ENCODE measurements at regions not wholly inside any gene's neighbourhood (a gene's known extent, or its start where the extent isn't known, plus 50 kb on each side); places are given as distances from the start of the nearest gene placed in this dataset.

DNA sequence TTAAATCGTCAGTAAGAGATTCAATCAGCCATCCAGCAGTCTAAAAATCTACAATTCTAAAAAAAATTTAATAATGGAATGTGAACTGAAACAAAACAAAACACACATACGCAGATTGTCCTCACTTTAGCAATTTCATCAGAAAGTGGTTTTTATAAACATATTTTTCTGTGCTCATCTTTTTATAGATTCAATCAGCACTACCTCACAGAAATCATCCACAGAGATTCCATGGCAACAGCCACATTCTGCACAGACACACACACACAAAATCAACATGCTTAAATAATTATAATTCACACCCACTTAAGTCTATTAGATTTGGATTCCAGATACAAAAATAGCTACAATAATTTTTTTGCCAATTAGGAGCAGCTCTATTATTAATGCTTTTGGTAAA lies 149.0 kb upstream of the KCNIP4 start:
- 69 to 70% methylated on average over 2 of the region's 2 CpGs for WGBS, 2 donors
- H3K4me1 ChIP-seq (ENCODE audit: control insufficient read depth in 2 of 2, insufficient read depth in 2 of 2, low read length in 1 of 2), result no peaks in the 10 kb centered on the region
- H3K27me3 ChIP-seq (ENCODE audit: control insufficient read depth in 1 of 2, insufficient read depth in 2 of 2, low read length in 2 of 2), result no peaks in the 10 kb centered on the region
- no peak overlapping the region for H3K27ac ChIP-seq (ENCODE audit: low read depth in 2 of 2, low read length in 1 of 2)
- H3K36me3 ChIP-seq (ENCODE audit: control insufficient read depth in 2 of 2, insufficient read depth in 2 of 2, low read length in 1 of 2), result no peaks in the 10 kb centered on the region
- H3K4me3 ChIP-seq (ENCODE audit: low read depth in 1 of 2, low read length in 2 of 2), result no peak overlapping the region
- H3K9me3 ChIP-seq (ENCODE audit: control insufficient read depth in 2 of 2, insufficient read depth in 1 of 2, low read depth in 1 of 2, low read length in 1 of 2), result no peaks in the 10 kb centered on the region

DNA sequence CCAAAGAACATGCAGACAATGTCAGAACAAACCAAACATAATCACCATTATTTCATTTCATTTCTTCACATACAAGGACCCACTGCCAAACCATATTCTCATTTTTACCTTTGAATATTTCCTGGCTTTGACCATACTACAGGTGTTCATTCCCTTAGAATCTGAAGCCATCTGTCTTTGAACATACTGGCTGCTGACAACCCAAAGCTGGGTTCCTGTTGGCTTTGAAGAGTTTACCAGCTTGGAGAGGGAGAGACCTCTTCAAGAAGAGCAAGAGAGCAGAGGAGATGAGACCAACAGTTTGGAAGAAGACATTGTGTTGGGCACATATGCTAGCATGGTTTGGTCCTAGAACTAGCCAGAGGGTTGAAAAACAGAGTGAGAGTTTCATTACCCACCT lies 145.6 kb upstream of the KCNIP4 start:
- Histone ChIP-seq H3K27ac (ENCODE audit: low read depth in 2 of 2, low read length in 1 of 2) (no peak overlapping the region), H3K4me3 (ENCODE audit: low read depth in 1 of 2, low read length in 2 of 2) (no peak overlapping the region), H3K27me3 (ENCODE audit: control insufficient read depth in 1 of 2, insufficient read depth in 2 of 2, low read length in 2 of 2) (no peaks in the 10 kb centered on the region), H3K9me3 (ENCODE audit: control insufficient read depth in 2 of 2, insufficient read depth in 1 of 2, low read depth in 1 of 2, low read length in 1 of 2) (no peaks in the 10 kb centered on the region), H3K4me1 (ENCODE audit: control insufficient read depth in 2 of 2, insufficient read depth in 2 of 2, low read length in 1 of 2) (no peaks in the 10 kb centered on the region), H3K36me3 (ENCODE audit: control insufficient read depth in 2 of 2, insufficient read depth in 2 of 2, low read length in 1 of 2) (no peaks in the 10 kb centered on the region)

DNA sequence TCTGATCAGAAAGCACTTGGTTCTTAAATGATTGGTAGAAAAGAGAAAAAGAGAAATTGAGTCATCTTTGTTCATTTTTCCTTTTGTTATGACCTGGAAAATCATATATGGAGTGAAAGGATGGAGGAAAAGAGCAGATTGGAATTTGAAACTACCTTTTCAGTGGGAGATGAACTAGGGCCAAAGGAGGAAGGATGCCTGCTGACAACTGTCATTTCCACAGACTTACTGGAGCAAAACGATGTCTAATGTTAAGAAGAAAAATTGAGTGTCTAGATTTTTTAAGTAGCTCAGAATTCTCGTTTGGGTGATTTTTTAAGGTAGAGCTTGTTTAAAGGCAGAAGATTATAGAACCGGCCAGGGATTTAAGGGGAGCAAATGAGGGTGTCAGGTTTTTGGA lies 144.6 kb upstream of the KCNIP4 start:
- no peak overlapping the region for H3K4me3 ChIP-seq (ENCODE audit: low read depth in 1 of 2, low read length in 2 of 2)
- H3K36me3 ChIP-seq (ENCODE audit: control insufficient read depth in 2 of 2, insufficient read depth in 2 of 2, low read length in 1 of 2), result no peaks in the 10 kb centered on the region
- H3K27me3 ChIP-seq (ENCODE audit: control insufficient read depth in 1 of 2, insufficient read depth in 2 of 2, low read length in 2 of 2), result no peaks in the 10 kb centered on the region
- WGBS, 2 donors, result 65 to 75% methylated on average over 3 of the region's 3 CpGs
- H3K27ac ChIP-seq (ENCODE audit: low read depth in 2 of 2, low read length in 1 of 2), result no peak overlapping the region
- no peaks in the 10 kb centered on the region for H3K4me1 ChIP-seq (ENCODE audit: control insufficient read depth in 2 of 2, insufficient read depth in 2 of 2, low read length in 1 of 2)
- no peaks in the 10 kb centered on the region for H3K9me3 ChIP-seq (ENCODE audit: control insufficient read depth in 2 of 2, insufficient read depth in 1 of 2, low read depth in 1 of 2, low read length in 1 of 2)

DNA sequence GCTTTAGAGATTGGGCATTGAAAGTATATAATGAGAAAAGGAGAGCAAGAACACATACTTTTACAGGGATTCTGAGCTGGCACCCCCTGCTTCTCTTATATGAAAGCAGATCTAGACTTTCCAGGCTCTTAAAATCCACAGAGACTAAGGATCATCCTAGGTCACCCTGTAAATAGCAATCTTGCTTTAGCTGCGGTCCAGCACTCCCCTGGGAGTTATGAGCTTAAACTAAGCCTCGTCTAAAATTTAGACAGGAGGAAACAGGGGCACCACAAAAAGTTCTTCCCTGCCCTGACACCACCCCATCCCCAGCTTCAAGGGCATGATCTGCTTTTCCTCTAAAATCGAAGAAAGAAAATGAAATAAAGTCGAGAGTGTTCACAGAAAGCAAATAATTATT lies 143.3 kb upstream of the KCNIP4 start:
- Histone ChIP-seq H3K4me3 (ENCODE audit: low read depth in 1 of 2, low read length in 2 of 2) (no peak overlapping the region), H3K4me1 (ENCODE audit: control insufficient read depth in 2 of 2, insufficient read depth in 2 of 2, low read length in 1 of 2) (no peaks in the 10 kb centered on the region), H3K9me3 (ENCODE audit: control insufficient read depth in 2 of 2, insufficient read depth in 1 of 2, low read depth in 1 of 2, low read length in 1 of 2) (no peaks in the 10 kb centered on the region), H3K27ac (ENCODE audit: low read depth in 2 of 2, low read length in 1 of 2) (no peak overlapping the region), H3K27me3 (ENCODE audit: control insufficient read depth in 1 of 2, insufficient read depth in 2 of 2, low read length in 2 of 2) (no peaks in the 10 kb centered on the region), H3K36me3 (ENCODE audit: control insufficient read depth in 2 of 2, insufficient read depth in 2 of 2, low read length in 1 of 2) (no peaks in the 10 kb centered on the region)
- WGBS, 2 donors, result 55 to 65% methylated on average over 4 of the region's 4 CpGs

DNA sequence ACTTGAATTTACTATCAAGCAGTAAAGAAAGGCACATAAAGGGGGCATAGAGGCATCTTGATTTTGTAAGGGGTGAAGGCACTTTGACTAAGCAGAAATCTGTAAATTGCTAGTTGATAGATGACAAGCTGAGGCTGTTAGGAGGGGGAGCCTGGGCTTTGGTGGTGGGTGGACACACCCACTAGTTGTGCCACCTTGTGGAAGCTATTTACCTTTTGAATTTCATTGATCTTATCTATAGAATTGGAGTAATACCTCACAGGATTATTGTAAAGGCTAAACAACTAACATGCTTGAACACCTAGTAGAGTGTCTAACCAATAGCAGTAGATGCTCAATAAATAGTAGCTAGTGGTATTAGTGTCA lies 142.8 kb upstream of the KCNIP4 start:
- no peaks in the 10 kb centered on the region for H3K36me3 ChIP-seq (ENCODE audit: control insufficient read depth in 2 of 2, insufficient read depth in 2 of 2, low read length in 1 of 2)
- H3K4me1 ChIP-seq (ENCODE audit: control insufficient read depth in 2 of 2, insufficient read depth in 2 of 2, low read length in 1 of 2), result no peaks in the 10 kb centered on the region
- H3K27me3 ChIP-seq (ENCODE audit: control insufficient read depth in 1 of 2, insufficient read depth in 2 of 2, low read length in 2 of 2), result no peaks in the 10 kb centered on the region
- H3K9me3 ChIP-seq (ENCODE audit: control insufficient read depth in 2 of 2, insufficient read depth in 1 of 2, low read depth in 1 of 2, low read length in 1 of 2), result no peaks in the 10 kb centered on the region
- H3K27ac ChIP-seq (ENCODE audit: low read depth in 2 of 2, low read length in 1 of 2), result no peak overlapping the region
- no peak overlapping the region for H3K4me3 ChIP-seq (ENCODE audit: low read depth in 1 of 2, low read length in 2 of 2)

DNA sequence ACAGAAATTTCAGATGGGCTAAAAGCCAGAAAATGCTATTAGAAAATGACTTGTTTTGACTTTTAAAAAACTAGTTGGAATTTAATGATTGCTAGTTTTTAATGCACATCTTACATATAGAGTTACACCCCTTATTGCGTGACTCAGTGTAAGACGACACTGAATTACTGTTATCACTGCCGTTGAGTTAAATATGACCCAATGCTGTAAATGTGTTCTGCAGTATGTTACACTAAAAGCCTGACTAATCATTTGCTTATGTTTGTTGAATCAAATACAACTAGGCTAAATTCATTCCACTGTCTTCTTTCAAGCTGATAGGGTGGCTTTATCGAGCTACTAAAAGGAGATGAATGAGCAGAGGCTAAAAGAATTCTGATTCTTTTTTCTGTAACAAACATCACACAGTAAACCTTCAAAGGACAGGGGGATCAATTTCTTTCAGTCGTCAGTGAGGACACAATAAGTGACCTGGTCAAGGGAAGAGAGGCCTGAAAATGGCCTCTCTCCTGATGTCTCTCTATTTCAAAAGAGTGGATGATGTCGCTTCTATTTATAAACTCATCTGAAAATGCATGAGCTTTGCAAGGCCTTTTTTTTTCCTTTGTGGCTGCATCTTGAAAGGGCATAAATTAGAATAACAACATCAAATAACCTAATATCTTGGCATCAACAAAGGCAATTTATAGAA lies 142.2 kb upstream of the KCNIP4 start:
- H3K9me3 ChIP-seq (ENCODE audit: control insufficient read depth in 2 of 2, insufficient read depth in 1 of 2, low read depth in 1 of 2, low read length in 1 of 2), result peaks cover 0 to 2% of the 10 kb centered on the region in 2 donors
- no peaks in the 10 kb centered on the region for H3K27me3 ChIP-seq (ENCODE audit: control insufficient read depth in 1 of 2, insufficient read depth in 2 of 2, low read length in 2 of 2)
- H3K4me1 ChIP-seq (ENCODE audit: control insufficient read depth in 2 of 2, insufficient read depth in 2 of 2, low read length in 1 of 2), result no peaks in the 10 kb centered on the region
- no peaks in the 10 kb centered on the region for H3K36me3 ChIP-seq (ENCODE audit: control insufficient read depth in 2 of 2, insufficient read depth in 2 of 2, low read length in 1 of 2)
- 57 to 62% methylated on average over 6 of the region's 6 CpGs for WGBS, 2 donors
- H3K4me3 ChIP-seq (ENCODE audit: low read depth in 1 of 2, low read length in 2 of 2), result no peak overlapping the region
- H3K27ac ChIP-seq (ENCODE audit: low read depth in 2 of 2, low read length in 1 of 2), result no peak overlapping the region

DNA sequence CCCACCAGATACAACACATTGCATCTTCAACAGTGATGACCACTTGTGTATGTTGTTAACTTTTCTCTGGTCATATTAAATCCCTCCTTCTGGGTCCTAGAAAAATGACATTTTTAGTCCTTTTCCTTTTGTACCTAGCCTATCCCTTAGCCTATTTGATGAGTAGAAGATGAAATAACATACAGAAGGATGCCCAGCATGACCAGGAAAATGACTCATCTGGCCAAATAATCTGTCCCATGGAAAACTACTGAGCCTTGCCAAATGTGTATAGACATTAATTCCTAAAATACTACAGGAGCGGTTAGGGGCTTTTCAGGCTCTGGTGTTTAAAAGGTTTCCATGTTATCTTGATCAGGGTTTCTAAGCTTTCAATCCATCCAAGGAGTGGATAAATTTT lies 129.0 kb upstream of the KCNIP4 start:
- WGBS, 2 donors, result 83 to 94% methylated on average over 1 of the region's 1 CpG
- Histone ChIP-seq H3K4me1 (ENCODE audit: control insufficient read depth in 2 of 2, insufficient read depth in 2 of 2, low read length in 1 of 2) (no peaks in the 10 kb centered on the region), H3K4me3 (ENCODE audit: low read depth in 1 of 2, low read length in 2 of 2) (no peak overlapping the region), H3K27ac (ENCODE audit: low read depth in 2 of 2, low read length in 1 of 2) (no peak overlapping the region), H3K27me3 (ENCODE audit: control insufficient read depth in 1 of 2, insufficient read depth in 2 of 2, low read length in 2 of 2) (no peaks in the 10 kb centered on the region), H3K36me3 (ENCODE audit: control insufficient read depth in 2 of 2, insufficient read depth in 2 of 2, low read length in 1 of 2) (no peaks in the 10 kb centered on the region), H3K9me3 (ENCODE audit: control insufficient read depth in 2 of 2, insufficient read depth in 1 of 2, low read depth in 1 of 2, low read length in 1 of 2) (peaks cover 3% of the 10 kb centered on the region in 2 donors)

DNA sequence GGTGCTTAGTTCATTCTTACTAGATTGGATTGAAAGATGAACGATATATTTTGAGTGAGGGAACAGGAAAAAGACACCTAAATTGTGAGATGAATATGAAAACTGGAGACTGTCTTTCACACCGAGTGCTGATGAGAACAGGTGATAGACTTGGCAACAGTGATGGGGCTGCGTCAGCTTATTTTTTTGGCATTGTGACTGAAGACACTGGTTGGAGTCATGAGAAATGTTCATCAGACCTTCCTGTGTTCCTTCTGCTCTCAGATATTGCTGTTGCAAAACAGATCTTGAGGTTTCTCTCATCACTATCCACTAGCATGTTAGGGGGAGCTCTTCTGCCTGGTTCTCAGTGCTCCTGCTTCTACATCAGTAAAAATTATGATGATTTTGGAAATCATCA lies 124.2 kb upstream of the KCNIP4 start:
- Histone ChIP-seq H3K9me3 (ENCODE audit: control insufficient read depth in 2 of 2, insufficient read depth in 1 of 2, low read depth in 1 of 2, low read length in 1 of 2) (peaks cover 3% of the 10 kb centered on the region in 2 donors), H3K27ac (ENCODE audit: low read depth in 2 of 2, low read length in 1 of 2) (no peak overlapping the region), H3K4me3 (ENCODE audit: low read depth in 1 of 2, low read length in 2 of 2) (no peak overlapping the region), H3K27me3 (ENCODE audit: control insufficient read depth in 1 of 2, insufficient read depth in 2 of 2, low read length in 2 of 2) (no peaks in the 10 kb centered on the region), H3K36me3 (ENCODE audit: control insufficient read depth in 2 of 2, insufficient read depth in 2 of 2, low read length in 1 of 2) (no peaks in the 10 kb centered on the region), H3K4me1 (ENCODE audit: control insufficient read depth in 2 of 2, insufficient read depth in 2 of 2, low read length in 1 of 2) (no peaks in the 10 kb centered on the region)
- WGBS, 2 donors, result 69 to 80% methylated on average over 3 of the region's 3 CpGs

DNA sequence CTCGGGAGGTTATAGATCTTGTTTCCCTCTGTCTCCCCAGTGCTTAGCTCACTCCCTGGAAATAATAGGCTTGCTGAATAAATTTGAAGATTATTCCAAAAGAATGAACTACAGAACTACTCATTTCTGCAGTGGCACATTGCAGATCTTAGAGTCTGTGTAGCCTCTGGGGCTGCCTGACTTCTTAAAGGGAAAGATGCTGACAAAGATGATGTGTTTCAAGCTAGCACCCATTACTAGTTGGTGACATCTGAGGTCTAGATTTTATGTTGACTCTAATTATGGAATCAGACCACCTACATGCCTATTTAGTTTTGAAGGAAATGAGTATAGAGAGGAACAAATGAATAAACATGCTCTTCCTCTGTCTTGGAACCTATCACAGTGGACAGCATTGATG lies 123.7 kb upstream of the KCNIP4 start:
- Histone ChIP-seq H3K9me3 (ENCODE audit: control insufficient read depth in 2 of 2, insufficient read depth in 1 of 2, low read depth in 1 of 2, low read length in 1 of 2) (peaks cover 3% of the 10 kb centered on the region in 2 donors), H3K4me1 (ENCODE audit: control insufficient read depth in 2 of 2, insufficient read depth in 2 of 2, low read length in 1 of 2) (no peaks in the 10 kb centered on the region), H3K27me3 (ENCODE audit: control insufficient read depth in 1 of 2, insufficient read depth in 2 of 2, low read length in 2 of 2) (no peaks in the 10 kb centered on the region), H3K4me3 (ENCODE audit: low read depth in 1 of 2, low read length in 2 of 2) (no peak overlapping the region), H3K27ac (ENCODE audit: low read depth in 2 of 2, low read length in 1 of 2) (no peak overlapping the region), H3K36me3 (ENCODE audit: control insufficient read depth in 2 of 2, insufficient read depth in 2 of 2, low read length in 1 of 2) (no peaks in the 10 kb centered on the region)
- WGBS, 2 donors, result 47 to 59% methylated on average over 1 of the region's 1 CpG

DNA sequence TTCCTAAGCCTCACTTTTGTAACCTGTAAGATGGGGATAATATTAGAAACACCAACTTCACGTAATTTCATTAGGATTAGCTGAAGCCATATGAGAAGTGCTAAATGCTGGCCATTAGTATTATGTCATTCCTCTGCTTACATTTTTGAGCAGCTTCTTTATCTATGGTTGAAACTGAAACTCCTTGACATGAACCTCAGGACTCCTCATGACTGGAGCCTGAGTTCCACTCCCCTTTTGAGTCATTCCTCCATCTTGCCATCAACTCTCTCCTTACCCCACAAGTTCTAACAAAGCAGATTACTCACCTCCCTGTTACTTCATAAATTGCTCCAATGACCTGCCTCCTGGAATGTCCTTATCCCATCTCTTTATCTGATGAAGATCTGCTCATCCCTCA lies 123.2 kb upstream of the KCNIP4 start:
- no peaks in the 10 kb centered on the region for H3K27me3 ChIP-seq (ENCODE audit: control insufficient read depth in 1 of 2, insufficient read depth in 2 of 2, low read length in 2 of 2)
- 68 to 71% methylated on average over 1 of the region's 1 CpG for WGBS, 2 donors
- H3K27ac ChIP-seq (ENCODE audit: low read depth in 2 of 2, low read length in 1 of 2), result no peak overlapping the region
- H3K9me3 ChIP-seq (ENCODE audit: control insufficient read depth in 2 of 2, insufficient read depth in 1 of 2, low read depth in 1 of 2, low read length in 1 of 2), result peaks cover 3% of the 10 kb centered on the region in 2 donors
- no peaks in the 10 kb centered on the region for H3K36me3 ChIP-seq (ENCODE audit: control insufficient read depth in 2 of 2, insufficient read depth in 2 of 2, low read length in 1 of 2)
- no peak overlapping the region for H3K4me3 ChIP-seq (ENCODE audit: low read depth in 1 of 2, low read length in 2 of 2)
- H3K4me1 ChIP-seq (ENCODE audit: control insufficient read depth in 2 of 2, insufficient read depth in 2 of 2, low read length in 1 of 2), result no peaks in the 10 kb centered on the region
